ENCODE measurements at regions not wholly inside any gene's neighbourhood (a gene's known extent, or its start where the extent isn't known, plus 50 kb on each side); places are given as distances from the start of the nearest gene placed in this dataset.
"Not testable (repeated sequence)": the region's sequence is repeated elsewhere in the genome, so short reads cannot be mapped to it uniquely, and the experiment has no call there.

DNA sequence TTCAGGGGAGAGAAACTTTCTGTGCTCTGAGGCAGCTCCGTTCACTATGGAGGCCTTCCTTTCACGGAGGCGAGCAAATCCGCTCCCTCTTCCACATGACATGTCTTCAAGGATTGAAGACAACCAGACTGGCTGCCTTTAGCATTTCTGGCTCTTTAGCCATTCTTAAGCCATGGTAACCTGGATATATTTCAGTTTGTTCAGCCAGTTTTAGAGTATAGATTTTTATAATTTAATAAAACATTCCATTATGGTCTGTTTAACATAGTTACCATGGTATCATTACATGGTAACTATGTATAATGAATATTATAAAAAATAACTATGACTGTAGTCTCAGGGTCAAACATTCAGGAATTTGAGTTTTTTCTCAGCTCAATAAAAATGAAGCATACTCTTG, 54.2 kb upstream of the NFIA start:
- DNase-seq, result no peak

DNA sequence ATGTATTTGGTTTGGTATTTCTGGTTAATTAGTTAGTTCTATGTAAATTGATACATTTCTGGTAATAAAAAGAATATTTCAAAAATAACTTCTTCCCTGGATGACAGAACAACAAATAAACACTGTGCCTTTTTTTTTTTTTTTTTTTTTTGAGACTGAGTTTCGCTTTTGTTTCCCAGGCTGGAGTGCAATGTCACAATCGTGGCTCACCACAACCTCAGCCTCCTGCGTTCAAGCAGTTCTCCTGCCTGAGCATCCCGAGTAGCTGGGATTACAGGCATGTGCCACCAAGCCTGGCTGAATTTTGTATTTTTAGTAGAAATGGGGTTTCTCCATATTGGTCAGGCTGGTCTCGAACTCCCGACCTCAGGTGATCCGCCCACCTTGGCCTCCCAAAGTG, 64.3 kb upstream of the NFIA start:
- DNase-seq, result not testable (repeated sequence)

DNA sequence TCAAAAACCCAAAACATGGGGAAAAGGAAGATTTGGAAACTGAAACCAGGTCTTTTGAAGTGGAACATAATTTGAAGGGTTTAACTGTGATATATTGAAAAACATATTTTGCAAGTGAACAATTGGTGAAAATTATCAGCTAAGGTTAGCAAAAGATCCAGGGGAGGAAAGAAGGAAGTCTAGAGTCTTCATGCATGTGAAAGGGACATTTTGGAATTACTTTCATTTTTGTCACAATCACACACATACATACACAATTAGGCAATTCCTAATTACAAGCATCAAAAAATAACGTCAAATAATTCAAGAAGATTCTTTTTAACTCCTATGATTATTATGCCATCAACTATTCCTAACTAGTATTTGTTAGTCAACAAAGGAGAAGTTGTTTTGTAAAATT, 64.7 kb upstream of the NFIA start:
- DNase-seq, result no peak

DNA sequence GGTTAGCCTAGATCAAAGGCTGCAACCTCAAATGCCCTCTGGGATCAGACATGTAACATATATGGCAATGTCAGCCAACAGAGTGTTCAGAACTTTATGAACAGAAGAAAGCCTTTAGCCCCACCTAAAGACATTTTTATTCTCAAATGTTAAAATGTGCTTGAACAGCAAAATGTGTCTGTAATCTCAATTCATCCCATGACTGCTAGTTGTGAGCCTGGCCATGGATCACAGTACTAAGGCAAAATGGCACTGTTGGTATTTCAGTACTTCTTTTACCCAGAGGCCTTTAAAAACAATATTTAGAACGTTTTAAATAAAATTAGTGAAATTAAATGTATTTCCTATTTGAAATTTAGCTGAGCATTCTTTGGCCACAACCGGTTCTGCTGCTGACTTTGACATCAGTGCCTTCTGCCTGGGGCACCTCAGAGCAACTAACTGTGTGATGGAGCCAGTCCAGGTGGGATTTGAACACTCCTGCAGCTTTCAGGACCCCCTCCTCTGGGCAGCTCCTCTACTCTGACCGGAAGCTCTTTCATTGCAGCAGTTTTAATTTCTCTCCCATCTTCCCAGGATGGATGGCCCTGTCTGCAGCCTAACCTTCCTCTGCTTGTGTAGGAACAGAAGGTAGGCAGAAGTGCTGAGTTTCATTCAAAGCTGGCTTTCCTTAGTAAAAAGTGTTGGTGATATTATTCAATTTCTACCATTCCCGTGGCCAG, 68.3 kb upstream of the NFIA start:
- no peak for DNase-seq

DNA sequence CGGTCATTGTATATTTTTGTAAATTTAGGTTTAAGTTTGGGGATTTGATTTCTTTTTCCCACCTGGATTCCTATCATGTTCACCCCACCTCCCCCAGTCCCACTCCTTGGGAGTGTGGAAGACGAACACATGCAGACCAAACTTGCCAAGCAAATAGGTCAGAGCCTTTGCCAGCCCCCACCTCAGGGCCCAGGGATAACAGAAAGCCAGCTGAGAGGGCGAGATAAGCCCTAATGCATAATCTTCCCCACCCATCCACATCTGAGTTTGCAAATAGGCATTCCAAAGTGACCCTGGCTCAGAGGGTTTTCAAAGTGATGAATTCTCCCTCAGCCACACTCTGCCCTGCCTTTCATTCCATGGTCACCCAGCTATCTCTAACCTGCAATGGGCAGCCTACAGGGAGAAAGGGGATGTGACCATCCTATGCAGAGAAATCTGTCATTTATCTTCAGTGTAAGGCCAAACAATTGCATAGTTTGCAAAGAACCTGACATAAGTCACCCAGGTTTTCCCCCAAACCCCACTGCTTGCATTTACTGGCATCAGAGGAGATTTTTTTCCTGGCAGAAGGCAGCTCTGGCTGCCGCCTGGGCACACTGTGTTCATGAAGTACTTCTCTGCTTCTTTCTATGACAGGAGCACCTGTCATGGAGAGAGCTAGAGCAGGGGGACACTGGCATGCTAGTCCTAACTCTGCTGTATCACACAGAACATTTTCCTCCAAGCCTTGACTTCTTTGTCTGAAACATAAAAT, 69.0 kb upstream of the NFIA start:
- DNase-seq, result no peak

DNA sequence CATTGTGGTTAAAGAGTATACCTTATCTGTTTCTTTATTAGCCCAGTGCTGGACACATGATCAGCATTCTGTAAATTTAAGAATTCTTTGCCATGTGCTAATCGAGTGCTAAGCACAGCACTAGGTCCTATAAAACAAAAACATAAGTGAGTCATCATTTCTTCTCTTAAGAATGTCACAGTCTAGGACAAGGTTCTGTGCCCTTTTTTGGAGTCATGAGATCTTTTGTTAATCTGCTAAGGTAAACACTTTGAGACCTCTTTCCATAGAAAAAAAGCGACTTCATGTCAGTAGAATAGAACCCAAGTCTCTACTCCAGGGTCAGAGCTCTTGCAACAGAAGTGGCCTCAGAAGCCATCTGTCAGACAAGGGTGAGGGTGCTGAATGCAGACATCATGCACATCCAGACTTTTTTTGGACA, 70.0 kb upstream of the NFIA start:
- DNase-seq, result no peak

DNA sequence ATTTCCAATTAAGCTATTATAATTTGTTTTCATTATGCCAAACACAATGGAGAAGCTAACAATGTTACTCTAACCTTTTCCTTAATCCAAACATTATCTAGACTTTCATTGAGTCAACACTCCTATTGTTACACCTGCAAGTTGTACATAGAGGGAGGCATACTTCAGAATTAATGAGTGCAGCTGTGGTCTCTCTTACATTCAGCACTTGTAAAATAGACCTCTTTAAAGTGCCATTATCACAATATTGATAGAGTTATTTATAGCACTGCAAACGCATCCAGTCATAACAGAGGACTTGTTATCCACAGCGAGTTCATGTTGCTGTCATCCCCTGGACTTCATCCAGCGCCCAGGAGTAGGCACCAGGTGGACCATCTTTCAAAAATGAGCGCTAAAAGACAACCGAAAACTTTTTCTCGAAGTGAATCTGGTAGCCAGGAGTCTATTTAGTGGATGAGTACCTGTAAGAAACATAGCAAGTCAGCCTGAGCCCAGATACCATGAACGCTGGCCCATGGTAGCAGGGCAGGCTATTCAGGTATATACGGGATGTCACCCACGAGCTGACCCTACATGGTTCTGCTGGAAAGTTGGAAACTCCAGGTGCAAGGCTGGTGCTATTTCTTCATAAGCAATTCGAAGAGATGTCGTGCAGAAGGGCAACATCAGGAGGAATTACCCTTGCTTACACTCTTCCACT, 70.6 kb upstream of the NFIA start:
- DNase-seq, result no peak

DNA sequence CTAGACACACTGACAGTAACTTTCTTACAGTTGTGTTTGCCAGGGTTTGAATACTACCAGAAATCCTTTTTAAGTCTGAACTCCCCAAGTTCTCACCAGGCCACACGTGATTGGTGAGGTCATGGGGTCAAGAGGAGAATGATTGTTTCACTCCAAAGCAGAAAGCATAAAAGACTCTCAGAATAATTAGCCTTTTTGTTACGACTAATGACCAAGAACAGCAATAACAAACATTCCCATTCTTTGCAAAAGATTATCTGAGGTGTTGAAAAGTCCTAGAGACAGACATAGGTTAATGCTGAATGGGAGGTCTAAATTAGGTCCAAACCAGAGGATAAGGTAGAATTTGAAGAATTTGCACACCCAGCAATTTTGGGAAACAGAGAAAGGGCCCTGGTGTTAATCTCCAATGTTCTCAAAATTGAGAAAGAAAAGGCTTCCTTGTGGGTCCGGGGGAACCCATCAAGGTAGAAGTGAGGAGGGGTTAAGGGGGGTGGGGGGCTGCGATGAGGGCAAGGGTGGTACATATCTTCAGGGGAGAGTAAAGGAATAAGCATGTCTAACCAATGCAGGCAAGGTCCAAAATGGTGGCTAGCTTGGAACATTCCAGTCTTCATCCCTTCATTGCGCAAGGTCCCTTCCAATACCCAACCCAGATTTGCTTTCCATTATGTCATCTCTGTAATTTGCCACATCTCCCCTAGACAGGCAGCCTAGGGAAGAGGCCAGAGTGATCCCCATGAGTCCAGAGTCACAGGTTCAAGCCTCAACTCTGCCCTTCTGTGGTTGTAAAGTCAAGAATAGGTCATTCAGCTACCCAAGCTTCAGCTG, 74.6 kb upstream of the NFIA start:
- no peak for DNase-seq

DNA sequence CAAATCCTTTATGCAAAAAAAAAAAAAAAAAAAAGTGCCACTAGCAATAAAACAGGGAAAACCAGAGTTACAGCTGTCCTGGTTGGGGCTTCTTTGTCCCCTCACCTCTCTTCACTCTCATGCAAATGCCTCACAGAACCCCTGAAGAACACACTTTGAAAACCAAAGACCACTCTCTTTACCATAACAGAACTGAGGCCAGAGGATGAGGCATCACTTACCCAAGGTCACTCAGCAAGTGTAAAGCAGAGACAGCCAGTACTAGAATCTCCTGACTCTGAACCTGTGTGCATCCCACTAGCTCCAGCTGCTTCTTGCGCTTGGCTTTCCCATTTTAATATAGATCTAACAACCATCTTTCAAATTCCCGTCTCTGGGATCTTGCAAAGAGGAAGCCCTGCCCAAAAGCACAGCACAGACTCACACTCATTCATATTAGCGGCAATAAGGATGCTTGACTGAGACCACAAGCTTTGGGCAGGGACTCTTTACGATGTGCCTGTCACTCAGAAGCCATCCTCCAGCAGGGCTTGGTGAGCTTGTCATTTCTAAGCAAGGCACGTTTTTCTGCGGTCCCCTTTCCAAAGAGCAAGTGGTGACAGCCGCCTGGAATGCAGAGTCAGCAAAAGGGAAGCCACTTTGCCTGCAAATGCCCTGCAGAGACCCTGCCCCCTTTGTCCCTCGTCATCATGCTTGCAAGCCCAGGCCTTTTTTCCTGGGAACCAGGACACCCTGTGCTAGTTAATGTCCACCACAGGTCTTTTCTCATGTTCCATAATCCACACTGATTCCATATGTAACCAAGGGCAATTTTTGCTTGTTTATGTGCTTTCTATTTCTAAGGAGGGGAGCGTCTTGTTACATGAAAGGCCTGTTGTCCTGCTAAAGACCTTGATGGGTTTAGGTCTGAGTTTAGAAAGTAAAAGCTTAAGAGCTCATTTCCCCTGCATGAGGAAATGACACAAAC, 76.5 kb upstream of the NFIA start:
- DNase-seq, result no peak

DNA sequence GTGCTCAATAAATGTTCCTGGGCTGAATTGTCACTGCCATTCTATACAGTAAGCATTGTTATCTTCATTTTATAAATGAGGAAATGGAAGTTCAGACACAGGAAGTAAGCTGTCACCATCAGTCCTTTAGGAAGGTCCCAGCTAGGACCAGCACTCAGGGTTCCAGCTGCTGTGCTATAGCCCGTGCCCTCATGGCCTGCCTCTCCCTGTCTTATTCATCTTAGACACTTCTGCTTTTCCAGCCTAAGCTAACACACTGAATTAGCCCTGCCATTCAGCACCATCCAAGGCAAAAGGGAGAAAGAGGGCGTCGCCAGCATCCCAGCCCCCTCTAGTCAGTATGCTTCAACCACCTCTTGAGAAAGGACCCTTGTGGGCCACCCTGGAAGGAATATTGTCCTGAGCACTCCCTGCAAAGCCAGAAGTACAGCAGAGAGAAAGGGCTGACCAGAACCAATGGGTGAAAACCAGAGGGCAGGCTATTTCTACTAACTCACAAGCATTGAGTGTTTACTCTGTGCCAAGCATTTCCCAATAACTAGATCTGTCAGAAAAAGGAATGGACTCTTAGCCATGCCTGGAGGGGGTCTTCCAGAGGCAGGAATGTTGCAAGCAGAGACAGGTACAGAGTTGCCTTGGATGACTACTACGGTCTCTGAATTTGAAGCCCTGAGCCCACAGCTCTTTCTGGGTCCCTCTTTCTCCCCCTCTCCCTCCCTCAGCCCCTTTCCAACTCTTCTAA, 77.9 kb upstream of the NFIA start:
- DNase-seq, result no peak

DNA sequence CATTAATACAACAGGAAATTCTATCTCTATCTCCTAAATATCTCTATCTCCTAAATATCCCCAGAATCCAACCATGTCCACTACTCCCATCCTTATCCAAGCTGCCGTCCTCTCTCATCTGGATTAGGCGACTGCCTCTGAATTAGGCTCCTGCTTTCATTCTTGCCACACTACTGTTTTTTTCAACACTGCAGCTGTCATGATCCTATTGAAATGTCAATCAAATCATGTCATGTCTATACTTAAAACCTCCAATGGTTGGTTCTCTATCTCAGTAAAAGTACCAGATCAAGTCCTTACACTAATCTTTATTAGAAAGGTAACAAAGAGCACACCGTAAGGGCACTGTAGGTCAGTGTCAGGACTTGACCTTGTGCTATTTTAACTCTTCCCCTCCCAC, 82.0 kb upstream of the NFIA start:
- no peak for DNase-seq

DNA sequence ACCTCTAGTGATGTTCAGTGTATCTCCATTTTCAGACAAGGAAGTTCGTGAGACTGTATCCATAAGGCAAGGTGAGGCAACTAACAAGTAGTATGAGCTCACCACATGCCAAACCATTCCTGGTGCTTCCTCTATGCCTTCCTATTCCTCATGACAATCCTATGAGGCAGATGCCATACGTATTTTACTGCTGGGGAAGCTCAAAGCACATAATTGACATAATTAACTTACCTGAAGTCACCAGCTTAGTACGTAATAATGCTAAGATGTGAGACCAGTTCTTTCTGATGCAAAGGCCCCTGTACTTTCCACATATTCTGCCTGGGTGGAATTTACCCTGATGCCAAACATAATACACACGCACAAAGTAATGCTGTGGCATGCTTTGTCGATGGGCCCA, 83.6 kb upstream of the NFIA start:
- no peak for DNase-seq

DNA sequence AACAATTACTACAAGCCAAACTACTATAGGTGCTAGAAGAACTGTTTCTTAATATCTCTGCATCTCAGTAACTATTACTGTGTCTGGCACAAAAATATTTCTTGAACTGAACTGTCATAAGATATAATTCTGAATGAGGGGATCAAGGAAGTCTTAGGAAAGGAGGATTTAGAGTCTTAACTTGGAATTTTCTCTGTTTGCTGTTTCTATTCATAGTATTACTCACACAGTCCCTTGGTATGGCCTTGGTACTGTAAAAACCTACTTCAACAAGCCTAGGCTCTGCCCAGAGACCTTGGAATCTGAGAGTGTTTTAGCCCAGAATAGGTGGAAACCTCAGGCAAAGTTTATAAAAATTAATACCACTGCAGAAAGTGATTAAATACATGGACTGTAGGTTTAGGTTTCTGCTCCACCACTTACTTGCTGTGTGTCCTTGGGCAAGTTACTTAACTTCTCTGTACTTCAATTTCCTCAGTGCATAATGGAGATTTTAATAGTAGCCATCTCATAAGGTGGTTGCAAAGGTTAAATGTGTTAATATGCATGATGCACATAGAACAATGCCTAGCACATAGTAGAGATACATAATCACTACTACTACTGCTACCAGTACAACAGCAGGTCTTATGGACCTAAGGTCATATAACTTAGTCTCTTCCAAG, 87.4 kb upstream of the NFIA start:
- no peak for DNase-seq

DNA sequence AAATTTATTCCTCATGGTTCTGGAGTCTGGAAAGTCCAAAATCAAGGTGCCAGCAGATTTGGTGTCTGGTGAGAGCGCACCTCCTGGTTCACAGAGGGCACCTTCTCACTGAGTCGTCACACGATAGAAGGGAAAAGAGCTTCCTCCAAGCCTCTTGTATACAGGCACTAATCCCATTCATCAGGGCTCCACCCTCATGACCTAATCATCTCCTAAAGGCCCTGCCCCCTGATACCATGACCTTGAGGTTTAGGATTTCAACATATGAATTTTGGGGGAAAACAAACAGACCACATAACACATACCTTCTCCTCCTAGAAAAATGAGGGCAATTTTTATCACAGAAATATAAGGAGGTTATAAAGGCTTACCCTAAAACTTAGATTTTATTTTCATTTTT, 88.0 kb upstream of the NFIA start:
- DNase-seq, result no peak

DNA sequence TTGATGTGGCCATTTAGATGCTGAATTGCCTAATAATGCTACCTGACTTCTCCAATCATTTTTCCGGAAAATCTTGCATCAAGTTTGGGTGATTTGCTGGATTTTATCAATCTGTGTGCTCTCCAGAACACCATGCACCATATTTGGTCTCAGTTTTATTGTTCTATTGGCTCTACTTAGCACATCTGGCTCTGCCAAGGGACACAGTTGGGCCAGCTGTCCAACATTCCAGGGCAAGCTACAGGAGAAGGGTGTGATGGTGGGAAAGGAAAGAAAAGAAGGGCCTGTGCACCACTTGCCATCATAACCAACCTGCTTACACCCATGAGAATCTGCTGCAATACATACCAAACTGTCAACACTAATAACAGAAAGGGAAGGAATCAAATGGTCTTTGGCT, 90.2 kb upstream of the NFIA start:
- no peak for DNase-seq

DNA sequence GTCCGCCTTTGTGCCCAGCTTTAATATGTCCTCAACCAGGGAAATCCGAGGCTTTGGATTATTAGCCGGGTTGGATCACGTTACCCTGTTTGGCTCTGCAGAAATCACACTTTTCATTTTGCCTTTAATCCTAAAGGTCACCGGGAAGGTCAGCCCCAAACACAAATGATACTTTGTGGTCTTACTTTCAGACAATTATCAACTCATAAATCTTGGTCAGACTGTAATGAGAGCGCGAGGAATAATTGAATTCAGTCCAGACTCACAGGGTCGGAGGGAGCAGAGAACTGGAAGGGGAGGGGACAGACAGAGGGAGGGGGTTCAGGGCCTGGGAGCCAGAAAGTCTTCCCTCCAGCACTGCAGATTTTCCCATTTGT, 91.7 kb upstream of the NFIA start:
- DNase-seq, result no peak

DNA sequence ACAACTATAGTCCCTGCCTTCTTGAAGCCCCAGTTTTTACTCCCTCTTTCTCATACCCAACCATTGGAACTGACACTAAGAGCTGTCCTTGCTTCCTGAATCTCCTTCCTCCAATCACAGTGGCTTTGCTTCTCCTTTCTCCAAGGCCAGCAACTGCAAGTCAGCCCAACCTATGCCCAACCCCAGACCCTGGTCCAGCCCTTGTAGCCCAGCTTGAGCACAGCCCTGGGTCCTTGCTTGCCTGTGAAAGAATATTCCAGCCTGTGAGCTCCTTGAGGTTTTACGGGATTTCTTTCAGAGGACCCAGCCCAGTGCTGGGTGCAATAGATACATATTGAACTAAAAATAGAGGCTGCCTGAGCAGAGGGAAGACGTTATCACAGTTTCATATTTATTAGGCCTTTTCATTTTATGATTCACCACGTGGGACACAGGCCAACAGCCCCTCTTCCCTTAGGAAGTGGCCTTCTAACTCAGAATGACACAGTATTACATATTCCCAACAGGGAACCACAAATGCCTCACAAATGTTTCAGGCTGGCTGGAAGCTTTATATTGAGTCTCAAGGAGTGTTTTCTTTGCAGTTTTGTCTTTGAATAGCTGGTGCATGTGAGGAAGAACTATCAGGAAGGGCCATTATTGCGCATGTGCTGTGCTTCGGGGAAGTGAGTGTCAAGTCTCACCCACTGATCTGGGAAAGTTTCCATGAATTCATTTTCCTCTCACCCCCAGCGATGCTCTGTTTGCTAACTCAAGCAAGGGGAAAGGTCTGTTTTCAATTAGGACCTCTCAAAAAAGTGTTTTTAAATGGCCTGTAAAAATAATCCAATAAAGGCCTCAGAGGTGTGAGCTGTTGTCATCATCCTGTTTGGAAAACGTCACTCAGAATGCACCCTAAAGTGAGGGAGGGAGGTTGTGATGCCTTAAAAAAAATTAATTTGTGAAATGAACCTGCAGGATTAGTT, 92.3 kb upstream of the NFIA start:
- DNase-seq, result no peak

DNA sequence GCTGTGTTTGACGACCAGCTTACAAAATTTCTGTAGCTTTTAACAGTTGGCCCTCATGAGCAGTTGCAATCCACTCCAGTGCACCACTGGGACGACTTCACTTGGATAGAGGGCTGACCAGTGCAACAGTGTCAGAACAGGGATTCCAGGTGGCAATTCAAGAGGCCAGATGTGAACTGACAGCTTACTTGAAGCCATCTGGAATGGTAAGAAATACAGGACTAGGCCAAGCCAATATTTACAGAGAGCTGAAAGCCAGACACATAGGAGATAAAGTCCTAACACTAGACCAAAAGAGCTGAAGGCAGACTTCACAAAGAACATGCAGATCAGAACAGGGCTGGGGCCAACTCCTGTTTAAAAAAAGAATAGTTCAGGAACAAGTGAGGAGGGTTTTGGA, 93.5 kb upstream of the NFIA start:
- no peak for DNase-seq

DNA sequence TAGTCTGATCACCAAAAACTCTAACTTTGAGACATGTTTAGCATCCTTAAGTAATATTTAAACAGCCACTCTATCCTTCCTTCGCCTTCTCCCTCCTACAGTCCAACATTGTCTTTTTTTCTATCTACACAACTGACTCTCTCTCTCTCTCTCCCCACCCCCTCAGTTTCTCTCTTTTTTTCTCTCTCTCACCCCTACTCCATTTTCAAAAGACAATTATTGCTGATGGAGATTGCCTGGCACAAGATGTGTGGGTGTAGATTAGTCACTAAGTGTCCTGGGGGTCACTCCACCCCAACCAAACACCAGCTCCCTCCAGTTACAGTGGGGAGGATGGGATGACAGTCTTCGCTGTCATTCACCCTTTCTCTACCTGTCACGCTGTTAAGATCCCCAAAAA, 94.5 kb upstream of the NFIA start:
- no peak for DNase-seq
